GM18507 (cell line): ENCODE measurements at regions not wholly inside any gene's neighbourhood (a gene's known extent, or its start where the extent isn't known, plus 50 kb on each side); places are given as distances from the start of the nearest gene placed in this dataset.

Source experiments
- DNase-seq: peaks from one replicate; pipeline ENCODE4 v3.0.0; 2011; ENCODE audit warnings: low read depth; ENCODE audit not compliant: insufficient read length; ENCODE audit errors: extremely low spot score
- FAIRE-seq: peaks from 2 replicates; lab custom pipeline; 2011; peaks lifted over from hg19 to GRCh38; lab: Jason Lieb, UNC

- DNase-seq, result no peak
- no peak for FAIRE-seq
These were observed 83.6 kb downstream of the TMEM100 start for GRCh38 chr17:55639096-55639495.

DNA sequence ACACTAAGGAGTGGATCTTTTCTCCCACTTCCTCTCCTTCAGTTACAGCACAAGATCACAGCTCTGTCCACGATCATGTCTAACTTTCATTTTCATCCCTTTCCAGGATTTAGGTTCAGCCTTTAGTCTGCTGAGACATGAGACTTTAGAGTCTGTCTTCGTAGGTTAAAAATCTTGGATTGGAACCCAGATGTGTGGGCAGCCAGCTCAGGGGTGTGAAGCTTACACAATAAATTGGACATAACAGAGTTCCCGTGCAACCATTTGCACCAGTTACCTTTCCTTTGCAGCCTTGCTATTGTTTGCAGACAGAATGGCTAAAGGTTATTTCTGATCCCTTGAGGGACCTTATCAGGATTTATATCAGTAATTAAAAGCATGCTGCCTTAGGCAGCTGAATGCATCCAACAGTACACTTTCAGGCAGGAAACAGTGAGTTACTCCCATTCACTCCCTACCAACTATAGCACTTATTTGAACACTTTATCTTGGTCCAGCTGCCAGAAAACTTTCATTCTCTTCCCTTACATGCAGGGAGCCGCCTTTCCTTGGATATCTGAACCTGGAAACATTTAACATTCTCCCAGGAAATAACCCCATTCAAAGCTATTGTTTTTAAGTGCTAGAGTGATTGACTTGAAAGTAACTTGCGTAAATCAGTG, 87.3 kb downstream of the TMEM100 start:
- no peak for DNase-seq
- FAIRE-seq, result no peak

- no peak for DNase-seq
- FAIRE-seq, result no peak
These were observed 88.0 kb downstream of the TMEM100 start for GRCh38 chr17:55634702-55635101.

DNA sequence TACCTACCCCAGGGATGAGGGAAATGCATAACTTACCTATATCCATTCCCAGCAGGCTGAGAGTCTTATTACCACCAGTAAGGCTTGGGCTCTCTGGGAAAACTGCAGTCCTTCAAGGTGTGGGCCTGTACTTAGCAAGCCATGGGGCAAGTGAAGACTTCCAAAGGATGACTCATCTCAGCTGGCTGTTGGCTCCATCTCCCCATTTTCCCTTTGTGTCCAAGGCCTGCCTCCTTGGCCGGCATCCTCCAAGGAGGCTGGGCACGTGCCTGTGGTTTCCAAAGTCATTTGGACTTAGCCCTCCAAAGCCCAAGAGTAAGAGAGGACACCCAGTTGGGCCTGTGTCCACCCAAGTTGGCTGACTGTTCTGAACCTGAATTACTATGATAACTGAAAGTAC, 89.8 kb downstream of the TMEM100 start:
- FAIRE-seq (no peak), DNase-seq (no peak)

DNA sequence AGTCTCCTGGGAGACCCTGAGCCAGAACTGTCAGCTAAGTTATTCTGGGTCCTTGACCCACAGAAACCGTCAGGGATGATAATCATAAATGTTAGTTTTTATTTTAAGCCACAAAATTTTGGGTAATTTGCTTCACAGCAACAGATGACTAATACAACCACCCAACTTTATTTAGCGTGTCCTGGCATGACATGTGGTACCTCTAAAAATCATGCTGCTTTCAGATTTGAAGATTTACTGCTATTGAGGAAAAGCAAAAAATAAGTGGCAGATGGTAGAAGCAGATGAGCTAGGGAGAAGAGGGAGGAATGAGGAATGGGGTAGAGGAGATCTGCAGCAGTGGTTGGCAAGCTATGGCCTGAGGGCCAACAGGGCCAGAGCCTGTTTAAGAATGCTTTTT, 90.4 kb downstream of the TMEM100 start:
- DNase-seq (no peak), FAIRE-seq (no peak)

DNA sequence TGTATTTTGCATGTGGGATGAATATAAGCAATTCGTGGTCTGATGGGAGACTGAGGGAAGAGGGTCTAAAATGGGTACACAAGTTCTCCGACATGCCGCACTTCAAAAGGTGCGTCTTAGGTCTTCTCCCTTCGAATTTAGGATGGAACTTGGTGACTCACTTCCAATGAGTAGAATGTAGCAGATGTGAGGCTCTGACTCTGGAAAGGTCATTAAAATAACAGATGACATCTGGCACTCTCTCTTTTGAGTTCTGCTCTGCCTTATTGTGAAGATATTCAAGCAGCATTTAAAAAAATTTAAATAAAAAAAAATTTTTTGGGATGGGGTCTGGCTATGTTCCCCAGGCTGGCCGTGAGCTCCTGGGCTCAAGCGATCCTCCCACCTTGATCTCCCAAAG, 92.7 kb downstream of the TMEM100 start:
- FAIRE-seq (no peak), DNase-seq (no peak)

DNA sequence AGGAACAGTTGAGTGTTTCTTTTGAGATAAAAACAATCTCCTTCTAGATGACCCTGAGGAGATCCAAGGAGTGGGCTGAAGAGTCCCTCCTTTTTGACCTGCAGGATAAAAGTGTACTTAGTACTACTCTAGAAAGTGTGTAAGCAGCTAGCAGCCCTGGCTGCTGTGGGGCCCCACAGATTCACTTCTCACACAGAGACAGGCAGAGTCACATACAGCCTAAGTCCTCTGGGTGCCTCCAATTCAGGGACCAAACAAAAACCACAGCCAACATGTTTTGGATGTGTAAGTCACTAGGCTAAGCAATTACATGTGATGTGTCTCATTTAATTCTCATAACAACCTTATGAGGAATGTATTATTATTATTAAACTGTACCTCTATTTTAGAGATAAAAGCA, 97.1 kb downstream of the TMEM100 start:
- FAIRE-seq (peak; percentile 5), DNase-seq (no peak)

DNA sequence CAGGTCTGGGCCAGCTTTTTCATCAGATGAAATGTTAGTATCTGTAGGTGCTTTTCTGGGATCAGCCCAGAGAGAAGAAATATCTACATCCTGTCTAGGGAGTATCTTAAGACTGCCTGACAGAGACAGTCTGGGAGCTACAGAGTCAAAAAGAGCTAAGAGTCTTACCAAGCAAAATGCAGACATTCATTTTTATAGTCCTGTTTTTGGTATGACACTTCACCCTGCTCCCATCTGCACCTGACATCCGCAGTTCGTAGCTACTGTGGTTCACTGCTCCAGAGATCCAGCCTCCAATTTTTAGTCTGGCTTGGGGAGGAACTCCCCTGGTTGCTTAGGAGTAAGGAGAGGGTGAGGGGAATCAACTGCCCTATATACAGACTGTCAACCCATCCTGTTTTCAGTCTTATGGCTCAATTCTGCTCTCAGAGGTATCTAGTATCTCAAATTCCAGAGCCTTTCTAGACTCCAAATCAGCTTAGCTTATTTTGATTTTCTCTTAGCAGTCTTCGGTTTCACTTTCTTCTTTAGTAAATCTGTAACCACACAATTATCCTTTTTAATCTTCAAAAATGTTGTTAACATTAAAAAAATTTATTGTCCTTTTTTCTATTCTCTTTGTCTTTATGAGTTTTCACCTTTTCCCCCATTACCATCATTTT, 97.8 kb downstream of the TMEM100 start:
- FAIRE-seq (peak; percentile 75), DNase-seq (no peak)

DNA sequence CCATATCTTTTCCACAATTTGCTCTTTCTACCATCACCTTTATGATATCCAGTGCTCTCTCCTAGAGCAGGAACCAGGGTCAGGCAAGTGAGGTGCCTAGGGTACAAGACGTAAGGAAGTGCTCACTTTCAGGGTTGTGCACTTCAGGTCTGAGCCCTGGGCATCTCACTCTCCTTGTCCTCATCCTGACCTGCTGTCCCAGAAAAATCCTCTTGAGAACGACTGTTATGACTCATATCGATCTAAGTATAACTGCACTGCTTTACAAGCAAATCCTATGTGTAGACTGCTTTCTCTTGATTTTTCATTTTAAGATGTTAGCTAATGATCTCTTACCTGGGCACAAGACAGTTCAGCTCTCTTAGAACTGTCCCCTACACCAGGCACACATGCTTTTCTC, 100.1 kb downstream of the TMEM100 start:
- DNase-seq, result no peak

DNA sequence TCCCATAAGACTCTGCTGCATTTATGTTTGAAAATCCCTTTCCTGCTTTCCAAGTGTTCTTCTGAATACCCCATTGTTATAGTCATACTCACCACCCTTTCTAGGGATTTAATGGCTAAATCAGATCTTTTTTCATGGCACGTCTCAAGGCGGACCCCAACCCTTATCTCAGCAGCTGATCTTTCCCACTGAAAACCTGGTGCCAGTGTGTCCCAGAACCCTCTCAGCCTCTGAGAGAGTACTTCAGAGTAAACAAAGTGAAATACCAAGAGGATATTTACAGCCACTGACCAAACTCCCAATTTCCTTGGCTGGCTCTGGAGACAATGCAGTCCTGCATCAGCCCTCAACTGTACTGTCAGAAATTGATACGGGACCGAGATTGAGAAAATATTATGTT, 101.7 kb downstream of the TMEM100 start:
- FAIRE-seq (no peak), DNase-seq (no peak)

More for the DNA sequence above, 100.1 kb downstream of the TMEM100 start:
- FAIRE-seq, result no peak

- no peak for DNase-seq
- FAIRE-seq, result no peak
These were observed 102.6 kb downstream of the TMEM100 start for GRCh38 chr17:55620023-55620422.

GRCh38 chr17:55617441-55617840, 105.2 kb downstream of the TMEM100 start:
- DNase-seq (no peak), FAIRE-seq (no peak)

GRCh38 chr17:55614061-55614460, 102.8 kb upstream of the SMIM36 start:
- FAIRE-seq (no peak), DNase-seq (no peak)

DNA sequence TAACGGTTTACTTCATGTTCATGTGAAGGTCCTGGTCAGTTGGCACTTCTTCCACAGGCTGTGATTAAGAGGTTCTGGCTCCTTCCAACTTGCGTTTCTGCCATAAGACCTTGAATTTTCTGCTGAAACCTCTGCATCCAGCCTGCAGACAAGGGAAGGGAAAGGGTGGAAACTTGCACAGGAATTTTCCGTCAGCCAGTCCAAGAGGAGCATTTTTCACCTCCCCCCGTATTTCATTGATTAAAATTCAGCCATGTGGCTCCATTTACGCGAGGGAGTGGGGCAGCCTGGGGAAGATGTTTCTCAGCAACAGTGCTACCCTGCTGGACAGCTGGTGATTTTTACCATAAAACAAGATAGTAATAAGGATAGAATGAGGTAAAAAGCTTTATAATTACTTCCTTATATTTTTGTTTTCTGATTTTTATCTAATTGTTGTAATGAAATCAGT, 101.5 kb upstream of the SMIM36 start:
- no peak for FAIRE-seq

GRCh38 chr17:55607731-55608341, 96.6 kb upstream of the SMIM36 start:
- no peak for FAIRE-seq
- DNase-seq, result no peak

More for the DNA sequence above, 101.5 kb upstream of the SMIM36 start:
- DNase-seq, result no peak

DNA sequence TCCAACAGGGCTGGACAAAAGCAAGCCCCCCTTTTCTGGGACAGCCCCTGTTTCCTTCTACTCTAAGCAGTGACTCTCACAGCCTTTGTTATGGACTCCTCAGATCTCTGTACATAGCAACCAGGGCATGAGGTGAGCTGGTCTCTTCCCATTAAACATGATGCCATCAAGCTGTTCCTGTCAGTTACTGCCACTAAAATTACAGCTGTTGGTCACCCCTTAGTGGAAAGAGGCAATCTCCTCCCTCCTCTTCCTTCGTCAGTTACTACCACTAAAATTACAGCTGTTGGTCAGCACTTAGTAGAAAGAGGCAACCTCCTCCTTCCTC, 95.2 kb upstream of the SMIM36 start:
- no peak for DNase-seq

GRCh38 chr17:55605705-55606487, 94.6 kb upstream of the SMIM36 start:
- FAIRE-seq (no peak), DNase-seq (no peak)

More for the DNA sequence above, 95.2 kb upstream of the SMIM36 start:
- FAIRE-seq, result no peak

DNA sequence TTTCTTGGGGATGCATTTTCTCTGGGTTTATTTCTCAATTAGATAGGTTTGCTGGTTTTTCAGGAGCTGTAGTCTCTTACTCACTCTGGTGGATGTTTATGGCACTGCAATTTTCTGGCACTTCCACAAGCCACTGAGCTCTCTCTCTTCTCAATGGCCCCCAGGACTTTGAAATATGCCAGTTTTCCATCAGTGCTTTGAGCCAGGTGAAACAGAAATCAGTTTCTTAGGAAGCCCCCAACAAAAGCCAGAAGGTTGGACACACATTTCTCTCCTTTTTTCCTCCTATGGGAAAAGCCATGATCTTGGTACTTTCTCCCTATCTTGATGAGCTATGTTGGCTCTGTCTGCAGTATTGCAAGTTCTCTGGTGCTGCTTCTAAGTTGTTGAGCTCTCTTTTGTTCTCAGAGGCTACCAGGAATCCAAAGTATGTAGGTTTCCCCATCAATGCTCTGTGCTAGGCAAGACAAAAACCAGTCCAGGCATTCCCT, 90.7 kb upstream of the SMIM36 start:
- DNase-seq (no peak), FAIRE-seq (peak; percentile 75)

- FAIRE-seq (no peak), DNase-seq (no peak)
These were observed 87.2 kb upstream of the SMIM36 start for GRCh38 chr17:55598495-55598894.
